ENCODE measurements at regions not wholly inside any gene's neighbourhood (a gene's known extent, or its start where the extent isn't known, plus 50 kb on each side); places are given as distances from the start of the nearest gene placed in this dataset.

DNA sequence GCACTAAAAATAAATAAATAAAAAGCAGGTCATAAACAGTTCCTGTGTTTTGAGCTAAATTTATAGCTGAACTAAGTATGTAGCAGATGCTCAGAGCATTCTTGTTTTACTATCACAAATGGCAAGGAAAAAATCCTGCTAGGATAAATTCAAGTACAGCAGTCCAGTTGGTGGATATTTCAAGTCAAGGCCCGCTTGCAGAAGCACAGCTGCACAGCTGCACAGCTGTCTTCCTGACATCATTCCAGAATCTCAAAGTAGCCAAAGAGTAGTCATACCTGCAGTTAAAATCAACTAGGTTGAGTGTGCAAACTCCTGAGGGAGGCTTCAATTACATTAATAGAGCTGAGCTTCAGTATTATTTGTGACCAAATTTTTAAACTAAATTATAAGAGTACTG is 297.7 kb upstream of the MANEA start:
- Histone ChIP-seq H4K5ac (ENCODE audit: insufficient read length, low read depth, low read length) (no peak overlapping the region), H3K9me3 (ENCODE audit: insufficient read depth in 2 of 2, low read depth in 1 of 2, low read length in 1 of 2) (no peaks in the 10 kb centered on the region), H3K18ac (ENCODE audit: extremely low read depth, low read length) (no peak overlapping the region), H3K79me2 (ENCODE audit: control insufficient read depth in 1 of 2, insufficient read depth in 2 of 2, low read length in 2 of 2) (no peaks in the 10 kb centered on the region), H3K23ac (ENCODE audit: insufficient read length) (no peak overlapping the region), H3K56ac (replicated peaks; ENCODE audit: insufficient read length, low read depth, low read length) (no peak overlapping the region), H3K23me2 (ENCODE audit: low read depth, low read length) (no peaks in the 10 kb centered on the region), H2AFZ (ENCODE audit: low read length) (no peak overlapping the region), H2BK15ac (ENCODE audit: low read length) (no peak overlapping the region), H3K27ac (ENCODE audit: low read depth, low read length) (no peak overlapping the region), H2BK20ac (ENCODE audit: low read length) (no peak overlapping the region), H2BK5ac (ENCODE audit: low read depth, low read length) (no peak overlapping the region), H3K4ac (replicated peaks; ENCODE audit: insufficient read length, low read depth, low read length) (no peak overlapping the region), H3K4me2 (ENCODE audit: insufficient read depth in 1 of 2, low read depth in 2 of 2, low read length in 2 of 2) (no peak overlapping the region), H3K4me1 (replicated peaks in 1 of 4; ENCODE audit: control insufficient read depth in 3 of 4, insufficient read depth in 4 of 4, low read length in 3 of 4) (no peaks in the 10 kb centered on the region), H3K4me3 (ENCODE audit: extremely low read depth in 1 of 4, insufficient read depth in 2 of 4, low read depth in 3 of 4, low read length in 4 of 4) (no peak overlapping the region), H3K79me1 (ENCODE audit: low read depth, low read length) (no peaks in the 10 kb centered on the region), H2AK5ac (ENCODE audit: low read depth, low read length) (no peak overlapping the region), H3K27me3 (replicated peaks in 1 of 4; ENCODE audit: control insufficient read depth in 3 of 4, extremely low read depth in 1 of 4, insufficient read depth in 3 of 4, low read length in 3 of 4) (no peaks in the 10 kb centered on the region), H2BK12ac (ENCODE audit: low read depth, low read length) (no peak overlapping the region), H4K91ac (replicated peaks; ENCODE audit: insufficient read length, low read length) (no peak overlapping the region), H3K14ac (ENCODE audit: insufficient read length) (no peak overlapping the region), H3K9ac (replicated peaks in 1 of 4; ENCODE audit: extremely low read depth in 1 of 4, low read depth in 3 of 4, low read length in 3 of 4) (no peak overlapping the region), H3K36me3 (ENCODE audit: control insufficient read depth in 2 of 4, insufficient read depth in 4 of 4, low read length in 3 of 4) (no peaks in the 10 kb centered on the region), H4K20me1 (replicated peaks in 1 of 2; ENCODE audit: control insufficient read depth in 1 of 2, insufficient read depth in 2 of 2, low read length in 2 of 2) (no peaks in the 10 kb centered on the region), H4K8ac (ENCODE audit: extremely low read depth, insufficient read depth, low read length) (no peak overlapping the region), H2BK120ac (replicated peaks; ENCODE audit: low read depth, low read length) (no peak overlapping the region)
- WGBS, 2 experiments (ENCODE audit: extremely low coverage in 1 of 2, insufficient coverage in 1 of 2, insufficient read length in 1 of 2, insufficient replicate concordance in 2 of 2, low coverage in 1 of 2, low lambda C conversion rate in 2 of 2, missing lambda C conversion rate in 1 of 2) = 83% methylated on average over 1 of the region's 1 CpG; no CpG with 5 or more reads in 1 of the 2 experiments
- ChIA-PET POLR2A (ENCODE audit: partially characterized antibody) (no interaction called here), CTCF (ENCODE audit: partially characterized antibody) (interaction anchor here (1.3 to 5.1 kb wide), 5 partner anchors 11 to 77 kb away, joined by 3 to 39 read pairs (median 5); no protein-coding TSS in a partner anchor)
- no peak for FAIRE-seq
- DNase-seq (ENCODE audit: low read depth in 1 of 2, low spot score in 2 of 2) = no peak
- TF ChIP-seq SIN3A (conservative IDR thresholded peaks at IDR 0.05 in 1 of 2, IDR thresholded peaks at IDR 0.05 in 1 of 2; ENCODE audit: low read depth in 1 of 2, low read length in 2 of 2) = no peak
- TF ChIP-seq, protein P1, sequence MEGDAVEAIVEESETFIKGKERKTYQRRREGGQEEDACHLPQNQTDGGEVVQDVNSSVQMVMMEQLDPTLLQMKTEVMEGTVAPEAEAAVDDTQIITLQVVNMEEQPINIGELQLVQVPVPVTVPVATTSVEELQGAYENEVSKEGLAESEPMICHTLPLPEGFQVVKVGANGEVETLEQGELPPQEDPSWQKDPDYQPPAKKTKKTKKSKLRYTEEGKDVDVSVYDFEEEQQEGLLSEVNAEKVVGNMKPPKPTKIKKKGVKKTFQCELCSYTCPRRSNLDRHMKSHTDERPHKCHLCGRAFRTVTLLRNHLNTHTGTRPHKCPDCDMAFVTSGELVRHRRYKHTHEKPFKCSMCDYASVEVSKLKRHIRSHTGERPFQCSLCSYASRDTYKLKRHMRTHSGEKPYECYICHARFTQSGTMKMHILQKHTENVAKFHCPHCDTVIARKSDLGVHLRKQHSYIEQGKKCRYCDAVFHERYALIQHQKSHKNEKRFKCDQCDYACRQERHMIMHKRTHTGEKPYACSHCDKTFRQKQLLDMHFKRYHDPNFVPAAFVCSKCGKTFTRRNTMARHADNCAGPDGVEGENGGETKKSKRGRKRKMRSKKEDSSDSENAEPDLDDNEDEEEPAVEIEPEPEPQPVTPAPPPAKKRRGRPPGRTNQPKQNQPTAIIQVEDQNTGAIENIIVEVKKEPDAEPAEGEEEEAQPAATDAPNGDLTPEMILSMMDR (IDR thresholded peaks at IDR 0.05; ENCODE audit: control extremely low read depth in 1 of 3, insufficient read depth in 1 of 3, low read depth in 1 of 3, low read length in 3 of 3) = no peak
- no peak for TF ChIP-seq CEBPB (IDR thresholded peaks at IDR 0.05; ENCODE audit: low read depth, low read length)
- TF ChIP-seq, protein P2, sequence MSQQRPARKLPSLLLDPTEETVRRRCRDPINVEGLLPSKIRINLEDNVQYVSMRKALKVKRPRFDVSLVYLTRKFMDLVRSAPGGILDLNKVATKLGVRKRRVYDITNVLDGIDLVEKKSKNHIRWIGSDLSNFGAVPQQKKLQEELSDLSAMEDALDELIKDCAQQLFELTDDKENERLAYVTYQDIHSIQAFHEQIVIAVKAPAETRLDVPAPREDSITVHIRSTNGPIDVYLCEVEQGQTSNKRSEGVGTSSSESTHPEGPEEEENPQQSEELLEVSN (IDR thresholded peaks at IDR 0.05) = no peak
- no peak for TF ChIP-seq RXRA (IDR thresholded peaks at IDR 0.05; ENCODE audit: insufficient read depth, low read depth, low read length)
- TF ChIP-seq MAFK (IDR thresholded peaks at IDR 0.05; ENCODE audit: low read depth, low read length) = no peak
- no peak for TF ChIP-seq HDAC6 (IDR thresholded peaks at IDR 0.05; ENCODE audit: low read depth, low read length)
- TF ChIP-seq SP4 (IDR thresholded peaks at IDR 0.05; ENCODE audit: low read length) = no peak
- no peak for TF ChIP-seq TAF7 (optimal IDR thresholded peaks at IDR 0.05; ENCODE audit: borderline replicate concordance, low read depth, low read length)
- TF ChIP-seq EGR1 (IDR thresholded peaks at IDR 0.05; ENCODE audit: borderline replicate concordance, low read depth, low read length) = no peak
- TF ChIP-seq JUN (IDR thresholded peaks at IDR 0.05; ENCODE audit: low read depth, low read length) = no peak
- no peak for TF ChIP-seq EP300 (IDR thresholded peaks at IDR 0.05; ENCODE audit: borderline replicate concordance in 1 of 2, low read depth in 2 of 2, low read length in 2 of 2)
